ENCODE measurements at regions not wholly inside any gene's neighbourhood (a gene's known extent, or its start where the extent isn't known, plus 50 kb on each side); places are given as distances from the start of the nearest gene placed in this dataset.

GRCh38 chr4:35358001-35358584 is 886.2 kb downstream of the ARAP2 start:
- no peak for DNase-seq (ENCODE audit: low read depth)

DNA sequence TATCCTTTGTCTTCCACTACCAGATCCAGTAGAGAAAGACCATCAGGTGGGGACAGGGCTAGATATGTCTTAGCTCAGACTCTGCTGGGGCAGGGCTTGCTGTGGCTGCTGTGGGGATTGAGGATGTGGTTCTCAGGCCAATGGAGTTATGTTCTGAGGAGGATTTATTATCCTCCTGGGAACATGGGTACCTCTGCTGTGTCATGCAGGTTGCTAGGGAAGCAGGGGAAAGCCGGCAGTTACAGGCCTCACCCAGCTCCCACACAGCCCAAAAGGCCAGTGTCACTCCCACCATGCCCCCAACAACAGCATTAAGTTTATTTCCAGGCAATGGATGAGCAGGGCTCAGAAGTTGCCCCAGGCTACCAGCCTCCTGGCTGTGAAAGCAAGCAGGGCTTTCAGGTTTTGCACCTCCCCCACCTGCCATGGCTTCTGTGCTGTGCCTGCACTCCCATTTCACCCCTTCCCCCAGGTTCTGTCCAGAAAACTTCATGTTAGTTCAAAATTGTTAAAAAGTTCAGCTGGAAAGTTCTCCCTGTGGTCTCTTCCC is 879.9 kb downstream of the ARAP2 start:
- no peak for DNase-seq (ENCODE audit: low read depth)

GRCh38 chr4:35365186-35365585 is 879.1 kb downstream of the ARAP2 start:
- DNase-seq (ENCODE audit: low read depth): no peak

- no peak for DNase-seq (ENCODE audit: low read depth)
Observed at GRCh38 chr4:35399912-35400311, 844.4 kb downstream of the ARAP2 start.

GRCh38 chr4:35423104-35423503 is 821.2 kb downstream of the ARAP2 start:
- DNase-seq (ENCODE audit: low read depth): no peak

DNA sequence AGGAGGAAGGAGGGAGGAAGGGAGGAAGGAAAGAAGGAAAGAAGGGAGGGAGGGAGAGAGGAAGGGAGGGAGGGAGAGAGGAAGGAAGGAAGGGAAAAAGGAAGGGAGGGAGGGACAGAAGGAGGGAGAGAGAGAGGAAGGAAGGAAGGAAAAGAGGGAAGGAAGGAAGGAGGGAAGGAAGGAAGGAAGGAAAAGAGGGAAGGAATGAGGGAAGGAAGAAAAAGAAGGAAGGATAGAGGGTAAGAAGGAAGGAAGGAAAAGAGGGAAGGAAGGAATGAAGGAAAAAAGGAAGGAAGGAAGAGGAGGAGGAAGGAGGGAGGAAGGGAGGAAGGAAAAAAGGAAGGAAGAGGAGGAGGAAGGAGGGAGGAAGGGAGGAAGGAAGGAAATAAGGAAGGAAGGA is 796.8 kb downstream of the ARAP2 start:
- no peak for DNase-seq (ENCODE audit: low read depth)

- DNase-seq (ENCODE audit: low read depth): no peak
Observed at GRCh38 chr4:35459045-35459444, 785.3 kb downstream of the ARAP2 start.

DNA sequence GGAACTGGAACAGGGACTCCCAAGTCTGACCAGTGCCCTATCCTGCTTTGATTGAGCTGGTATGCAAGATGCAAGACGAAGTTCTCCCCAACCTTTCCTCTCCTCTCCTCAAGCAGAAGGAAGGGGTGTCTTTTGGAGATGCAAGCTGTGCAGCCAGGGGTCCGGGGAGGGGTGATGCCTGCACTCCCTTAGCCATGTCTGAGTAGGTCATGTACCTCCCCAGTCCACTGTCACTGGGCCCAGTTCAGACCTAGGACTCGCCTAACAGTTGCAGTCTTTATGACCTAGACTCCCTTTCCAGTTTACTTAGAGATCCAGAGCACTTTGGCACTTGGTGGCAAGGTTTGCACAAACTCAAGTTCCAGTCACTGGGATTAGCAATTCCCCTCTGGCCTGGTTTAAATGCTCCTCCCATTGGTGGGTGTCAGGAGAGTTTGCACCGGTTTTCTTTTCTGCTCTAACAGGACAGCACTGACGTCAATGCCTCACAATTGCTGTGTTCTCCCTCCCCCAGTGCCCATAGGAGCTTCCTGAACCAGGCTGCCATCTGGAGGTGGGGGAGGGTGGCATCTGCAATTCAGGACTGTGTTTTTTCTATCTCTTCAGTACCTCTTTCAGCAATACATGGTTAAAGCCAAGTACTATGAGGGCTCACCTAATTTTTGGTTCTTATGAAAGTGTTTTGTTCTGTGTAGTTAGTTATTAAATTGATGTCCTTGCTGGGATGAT is 782.2 kb downstream of the ARAP2 start:
- DNase-seq (ENCODE audit: low read depth): no peak

DNA sequence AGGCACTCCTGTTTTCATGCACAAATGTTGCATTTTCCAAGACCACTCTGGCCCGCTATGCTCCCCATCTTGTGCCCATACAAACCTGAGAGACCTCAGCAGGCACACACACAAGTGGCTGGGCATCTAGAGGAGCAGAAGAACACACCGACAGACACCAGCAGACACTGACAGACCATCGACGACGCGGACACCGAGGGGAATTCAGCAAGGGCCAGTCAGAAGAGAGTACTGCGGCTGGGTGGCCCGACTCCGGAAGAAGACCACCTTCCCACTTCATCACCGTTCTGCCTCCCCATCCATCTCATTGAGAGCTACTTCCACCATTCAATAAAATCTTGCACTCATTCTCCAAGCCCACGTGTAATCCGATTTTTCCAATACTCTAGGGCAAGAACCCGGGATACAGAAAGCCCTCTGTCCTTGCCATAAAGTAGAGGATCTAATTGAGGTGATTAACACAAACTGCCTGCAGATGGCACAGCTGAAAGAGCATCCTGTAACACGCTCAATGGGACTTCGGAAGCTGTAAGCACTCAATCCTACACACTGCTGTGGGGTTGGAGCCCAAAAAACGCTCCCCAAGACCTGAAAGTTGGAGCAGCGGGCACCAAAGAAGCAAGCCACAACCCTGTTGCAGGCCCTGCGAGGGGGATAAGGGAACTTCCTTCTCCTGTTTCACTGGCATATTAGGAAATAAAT is 780.9 kb downstream of the ARAP2 start:
- DNase-seq (ENCODE audit: low read depth): no peak

DNA sequence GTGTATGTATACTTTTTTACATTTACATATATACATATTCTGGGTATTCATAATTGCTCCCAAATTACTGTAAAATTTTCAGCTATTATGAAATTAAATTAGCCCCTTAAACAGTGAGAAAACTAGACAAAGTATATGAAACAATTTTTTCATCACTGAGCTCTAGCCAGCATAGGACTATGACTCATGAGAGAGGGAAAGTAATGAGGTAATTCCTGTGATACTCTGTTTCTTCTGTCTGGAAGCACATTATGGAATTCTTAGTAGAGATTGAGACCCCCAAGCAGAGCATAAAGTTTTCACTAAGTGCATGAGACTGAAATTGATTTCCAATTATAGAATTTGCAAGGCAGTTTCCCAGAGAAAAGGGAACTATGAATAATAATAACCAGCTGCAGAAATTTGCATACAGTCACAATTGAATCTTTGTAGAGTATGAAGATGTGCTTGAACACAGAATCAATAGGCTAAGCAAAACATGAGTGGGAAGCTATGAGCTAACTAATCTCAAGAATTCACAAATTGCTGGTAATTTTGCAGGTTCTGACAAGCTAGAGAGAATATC is 779.3 kb downstream of the ARAP2 start:
- DNase-seq (ENCODE audit: low read depth): no peak

GRCh38 chr4:35491093-35491492 is 753.2 kb downstream of the ARAP2 start:
- no peak for DNase-seq (ENCODE audit: low read depth)

DNA sequence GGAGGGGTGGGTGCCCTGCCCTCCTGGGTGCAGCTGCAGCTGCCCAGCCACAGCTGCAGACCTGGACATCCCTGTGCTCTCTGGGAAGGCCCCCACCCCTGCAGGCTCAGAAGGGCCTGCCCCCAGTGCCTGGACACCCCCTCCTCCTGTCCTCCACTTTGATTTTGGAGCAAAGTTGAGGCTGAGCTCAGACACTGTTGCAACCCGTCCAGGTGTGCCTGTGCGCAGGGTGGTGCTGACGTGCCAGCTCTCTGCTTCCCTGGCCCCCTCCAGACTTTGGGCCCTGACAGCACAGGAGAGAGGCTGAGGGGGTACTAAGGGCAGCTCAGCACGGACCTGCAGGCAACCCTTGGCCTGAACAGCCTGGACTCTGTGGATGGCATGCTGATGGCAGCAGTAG is 750.3 kb downstream of the ARAP2 start:
- DNase-seq (ENCODE audit: low read depth): no peak

GRCh38 chr4:35494955-35495354 is 749.4 kb downstream of the ARAP2 start:
- DNase-seq (ENCODE audit: low read depth): no peak

DNA sequence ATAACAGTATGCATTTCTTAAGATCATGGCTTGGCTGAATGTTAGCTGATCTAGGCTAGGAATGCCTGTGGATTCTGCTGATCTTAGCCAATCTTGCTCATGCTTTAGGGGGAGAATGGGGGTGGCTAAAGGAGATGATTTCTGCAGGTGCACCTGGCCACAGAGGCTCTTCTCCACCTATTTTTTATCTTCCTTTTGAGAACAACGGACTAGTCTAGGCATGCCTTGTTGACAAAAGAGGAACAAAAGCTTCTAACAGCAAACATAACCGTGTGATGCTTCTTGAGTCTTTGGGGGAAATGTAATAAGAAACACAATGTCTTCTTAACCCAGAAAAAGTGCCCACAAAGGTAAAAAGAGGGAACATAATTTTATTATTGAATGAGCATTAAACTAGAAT is 743.5 kb downstream of the ARAP2 start:
- DNase-seq (ENCODE audit: low read depth): no peak

DNA sequence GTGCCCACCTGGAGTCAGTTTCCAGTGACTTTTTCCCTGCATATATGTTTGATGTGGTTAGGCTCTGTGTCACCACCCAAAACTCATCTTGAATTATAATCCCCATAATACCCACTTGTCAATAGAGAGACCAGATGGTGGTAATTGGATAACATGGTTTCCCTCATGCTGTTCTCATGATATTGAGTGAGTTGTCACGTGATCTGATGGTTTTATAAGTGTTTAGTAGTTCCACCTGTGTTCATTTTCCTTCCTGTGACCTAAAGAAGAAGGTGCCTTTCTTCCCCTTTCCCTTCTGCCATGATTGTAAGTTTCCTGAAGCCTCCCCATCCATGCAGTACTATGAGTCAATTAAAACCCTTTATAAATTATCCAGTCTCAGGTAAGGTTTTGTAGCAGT is 740.9 kb downstream of the ARAP2 start:
- DNase-seq (ENCODE audit: low read depth): no peak

DNA sequence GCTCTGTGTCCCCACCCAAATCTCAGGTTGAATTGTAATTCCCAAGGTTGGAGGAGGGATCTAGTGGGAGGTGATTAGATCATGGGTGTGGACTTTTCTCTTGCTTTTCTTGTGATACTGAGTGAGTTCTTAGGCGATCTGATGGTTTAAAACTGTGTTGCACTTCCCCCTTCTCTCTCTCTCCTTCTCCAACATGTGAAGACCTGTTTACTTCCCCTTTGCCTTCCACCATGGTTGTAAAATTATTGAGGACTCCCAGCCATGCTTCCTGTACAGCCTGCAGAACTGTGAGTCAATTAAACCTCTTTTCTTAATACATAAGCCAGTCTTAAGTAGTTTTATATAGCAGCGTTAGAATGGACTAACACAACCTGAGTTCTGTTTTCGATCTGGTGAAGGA is 738.2 kb downstream of the ARAP2 start:
- no peak for DNase-seq (ENCODE audit: low read depth)

GRCh38 chr4:35511851-35512250 is 732.5 kb downstream of the ARAP2 start:
- DNase-seq (ENCODE audit: low read depth): no peak

DNA sequence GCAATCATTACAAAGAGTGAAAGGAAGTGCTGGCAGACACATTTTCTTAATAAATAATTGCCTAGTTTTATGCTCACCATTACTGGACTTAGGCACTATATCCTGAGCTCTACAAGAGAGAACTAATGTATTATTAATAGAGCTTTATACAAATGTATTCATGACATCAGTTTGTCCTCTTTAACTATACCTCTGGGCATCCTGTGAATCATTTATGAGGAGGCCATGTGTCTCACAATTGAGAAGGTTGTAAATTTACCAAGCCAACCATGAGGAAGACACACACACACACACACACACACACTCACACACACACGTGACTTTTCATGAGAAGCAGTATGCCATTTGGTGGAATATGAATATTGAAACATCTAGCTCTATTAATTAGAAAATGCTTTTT is 728.2 kb downstream of the ARAP2 start:
- no peak for DNase-seq (ENCODE audit: low read depth)

- no peak for DNase-seq (ENCODE audit: low read depth)
Observed at GRCh38 chr4:35520059-35520458, 724.3 kb downstream of the ARAP2 start.

GRCh38 chr4:35521682-35522081 is 722.6 kb downstream of the ARAP2 start:
- DNase-seq (ENCODE audit: low read depth): no peak

DNA sequence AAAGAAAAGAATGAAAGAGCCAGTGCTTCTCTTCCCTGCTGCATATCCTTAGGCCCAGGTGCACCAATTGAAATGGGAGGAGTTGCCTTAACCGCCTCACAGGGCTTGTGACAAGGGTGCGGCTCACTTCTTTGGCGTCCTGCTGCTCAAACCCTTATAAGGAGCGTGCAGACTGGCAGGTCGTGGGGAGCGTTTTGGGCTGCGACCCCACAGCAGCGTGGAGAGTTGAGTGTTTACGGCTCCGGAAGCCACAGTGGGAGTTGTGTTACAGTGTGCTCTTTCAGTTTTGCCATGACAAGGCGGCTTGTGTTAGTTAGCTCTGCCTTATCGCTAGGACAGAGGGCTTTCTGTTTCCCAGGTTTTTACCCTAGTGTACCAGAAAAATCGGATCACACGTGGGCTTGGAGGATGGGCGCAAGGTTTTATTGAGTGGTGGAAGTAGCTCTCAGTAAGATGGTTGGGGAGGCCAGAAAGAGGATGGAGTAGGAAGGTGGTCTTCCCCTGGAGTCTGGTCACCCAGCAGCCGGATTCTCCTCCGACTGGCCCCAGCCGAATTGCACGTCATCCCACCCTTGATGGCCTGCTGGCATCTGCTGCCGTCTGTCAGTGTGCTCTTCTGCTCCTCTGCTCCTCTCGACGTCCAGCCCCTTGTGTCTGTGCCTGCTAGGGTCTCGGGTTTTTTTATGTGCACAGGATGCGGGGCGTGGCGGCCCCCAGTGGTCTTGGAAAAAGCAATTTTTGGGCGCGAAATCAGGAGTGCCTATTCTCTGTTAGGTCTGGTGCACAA is 718.9 kb downstream of the ARAP2 start:
- DNase-seq (ENCODE audit: low read depth): no peak
